HL-60 (cell line): ENCODE measurements at regions not wholly inside any gene's neighbourhood (a gene's known extent, or its start where the extent isn't known, plus 50 kb on each side); places are given as distances from the start of the nearest gene placed in this dataset.

Source experiments
- DNase-seq, 2 experiments: peaks; one replicate each; pipeline ENCODE4 v3.0.0-alpha.2; 2010 to 2020; ENCODE audit warnings: low read depth in 1 of 2, low spot score in 1 of 2
- H3K27ac ChIP-seq: fragments of 250-450 bp; sonication (Bioruptor Pico); replicated peaks from 2 replicates; pipeline ENCODE4 v1.5.1; 2020; ENCODE audit warnings: mild to moderate bottlenecking, moderate library complexity
- H3K27me3 ChIP-seq: fragments of 250-450 bp; sonication (Bioruptor Pico); 2 replicates; pipeline ENCODE4 v1.5.1; 2021; ENCODE audit warnings: mild to moderate bottlenecking, moderate library complexity; ENCODE audit not compliant: insufficient read depth, poor library complexity, severe bottlenecking
- H3K4me3 ChIP-seq: replicated peaks from 2 replicates; pipeline ENCODE4 v1.5.1; 2011; ENCODE audit warnings: mild to moderate bottlenecking, control low read depth, low read length; ENCODE audit not compliant: insufficient read depth
- CTCF ChIP-seq: IDR thresholded peaks from one replicate; pipeline ENCODE4 v1.5.1; 2011; ENCODE audit warnings: low read length, control low read depth, inconsistent platforms; ENCODE audit not compliant: insufficient read depth
- GABPA ChIP-seq: IDR thresholded peaks from 2 replicates; pipeline ENCODE4 v1.6.1; 2012; ENCODE audit warnings: low read depth
- POLR2AphosphoS5 ChIP-seq: IDR thresholded peaks from 2 replicates; pipeline ENCODE4 v1.6.1; 2012; ENCODE audit warnings: low read depth
- REST ChIP-seq: IDR thresholded peaks from 2 replicates; pipeline ENCODE4 v1.6.1; 2012; ENCODE audit warnings: low read depth; ENCODE audit not compliant: insufficient replicate concordance
- SPI1 ChIP-seq: IDR thresholded peaks from 2 replicates; pipeline ENCODE4 v1.6.1; 2012; ENCODE audit warnings: low read depth, mild to moderate bottlenecking, borderline replicate concordance

DNA sequence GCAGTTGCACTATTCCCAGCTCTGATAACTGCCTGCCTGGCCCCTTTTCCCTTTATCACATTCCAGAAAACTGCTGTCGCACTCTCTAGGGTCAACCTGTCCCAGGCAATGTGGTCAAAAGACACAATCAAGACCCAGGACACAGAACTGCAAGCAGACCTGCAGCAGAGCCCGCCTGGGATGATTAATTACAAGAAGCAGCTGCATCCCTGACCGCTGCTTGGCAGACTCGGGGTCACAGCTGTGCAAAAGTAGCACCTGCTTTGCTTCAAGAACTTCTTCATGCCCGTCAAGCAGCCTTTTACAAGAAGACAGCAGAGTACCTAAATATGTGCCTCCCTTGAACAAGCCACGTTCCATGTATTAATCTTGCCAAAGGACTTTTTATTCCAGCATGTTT lies 120.0 kb upstream of the ST8SIA2 start:
- DNase-seq, result no peak
- TF ChIP-seq GABPA, result no peak
- TF ChIP-seq POLR2AphosphoS5, result no peak
- no peak for TF ChIP-seq REST
- TF ChIP-seq SPI1, result no peak
- TF ChIP-seq CTCF, result no peak
- H3K4me3 ChIP-seq, result no peak overlapping the region

GRCh38 chr15:92277776-92278175 lies 115.9 kb upstream of the ST8SIA2 start:
- TF ChIP-seq CTCF (peak; percentile 4), REST (no peak)
- DNase-seq, result peak; percentile 1 to 16
- Histone ChIP-seq H3K27me3 (no peaks in the 10 kb centered on the region), H3K27ac (no peak overlapping the region), H3K4me3 (no peak overlapping the region)

More for the DNA sequence above, 120.0 kb upstream of the ST8SIA2 start:
- H3K27me3 ChIP-seq, result no peaks in the 10 kb centered on the region
- no peak overlapping the region for H3K27ac ChIP-seq

- TF ChIP-seq GABPA (no peak), REST (no peak), POLR2AphosphoS5 (no peak)
- Histone ChIP-seq H3K27me3 (no peaks in the 10 kb centered on the region), H3K4me3 (no peak overlapping the region), H3K27ac (no peak overlapping the region)
- no peak for DNase-seq
Measured at GRCh38 chr15:92283813-92284212, 109.9 kb upstream of the ST8SIA2 start.

DNA sequence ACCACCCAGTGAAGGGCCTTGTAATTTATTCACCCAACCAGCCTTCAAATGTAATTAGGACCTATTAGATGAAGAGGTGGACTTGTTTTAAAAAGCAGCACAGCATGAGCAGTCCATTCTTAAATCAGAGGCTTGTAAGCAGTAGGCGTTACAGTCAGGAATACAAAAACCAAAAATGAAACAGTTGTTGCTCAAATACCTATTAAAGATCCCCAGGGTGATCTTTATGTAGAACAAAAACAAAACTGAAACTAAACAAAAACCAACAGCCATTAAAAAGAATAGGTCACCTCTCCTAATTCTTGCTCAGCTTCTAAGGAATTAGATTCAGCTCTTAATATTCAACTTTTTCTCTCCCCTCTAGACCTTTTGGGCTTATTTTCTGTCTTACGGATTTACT lies 104.9 kb upstream of the ST8SIA2 start:
- no peak for DNase-seq
- H3K4me3 ChIP-seq, result no peak overlapping the region
- H3K27me3 ChIP-seq, result peaks cover 5% of the 10 kb centered on the region
- TF ChIP-seq REST, result no peak
- no peak for TF ChIP-seq GABPA
- TF ChIP-seq POLR2AphosphoS5, result no peak
- no peak overlapping the region for H3K27ac ChIP-seq
